Activated T-cell treated with anti-CD3 and anti-CD28 coated beads for 4 hours (primary cell): ENCODE measurements at regions not wholly inside any gene's neighbourhood (a gene's known extent, or its start where the extent isn't known, plus 50 kb on each side); places are given as distances from the start of the nearest gene placed in this dataset.

Source experiments
- DNase-seq: peaks from one replicate; pipeline ENCODE4 v3.0.0-alpha.2; 2020

GRCh38 chr12:3947781-3948180 lies 74.6 kb upstream of the PARP11 start:
- DNase-seq, result no peak

GRCh38 chr12:3945671-3946070 lies 72.5 kb upstream of the PARP11 start:
- DNase-seq, result no peak

GRCh38 chr12:3944620-3945019 lies 71.4 kb upstream of the PARP11 start:
- no peak for DNase-seq

- DNase-seq, result no peak
Observed at GRCh38 chr12:3938042-3938544, 64.9 kb upstream of the PARP11 start.

- no peak for DNase-seq
Observed at GRCh38 chr12:3935078-3935477, 61.9 kb upstream of the PARP11 start.

GRCh38 chr12:3933819-3934192 lies 60.6 kb upstream of the PARP11 start:
- no peak for DNase-seq

- DNase-seq, result no peak
Observed at GRCh38 chr12:3933074-3933818, 60.0 kb upstream of the PARP11 start.

- no peak for DNase-seq
Observed at GRCh38 chr12:3931776-3932175, 58.6 kb upstream of the PARP11 start.

GRCh38 chr12:3931206-3931605 lies 58.0 kb upstream of the PARP11 start:
- no peak for DNase-seq

GRCh38 chr12:3929875-3930615 lies 56.8 kb upstream of the PARP11 start:
- DNase-seq, result no peak

- no peak for DNase-seq
Observed at GRCh38 chr12:3928538-3929184, 55.5 kb upstream of the PARP11 start.

GRCh38 chr12:3925621-3926020 lies 52.4 kb upstream of the PARP11 start:
- no peak for DNase-seq

GRCh38 chr12:3924761-3925160 lies 51.6 kb upstream of the PARP11 start:
- no peak for DNase-seq

- no peak for DNase-seq
Observed at GRCh38 chr12:3923021-3923420, 49.8 kb upstream of the PARP11 start.
